Loucy (cell line): ENCODE measurements at regions not wholly inside any gene's neighbourhood (a gene's known extent, or its start where the extent isn't known, plus 50 kb on each side); places are given as distances from the start of the nearest gene placed in this dataset.

Source experiments
- H2AFZ ChIP-seq: fragments of 200-600 bp; sonication (generic); 2 replicates; pipeline ENCODE4 v1.6.0; 2016; ENCODE audit warnings: antibody characterized with exemption, mild to moderate bottlenecking, low read length, moderate library complexity
- H3F3A ChIP-seq: fragments of 200-600 bp; 2 replicates; pipeline ENCODE4 v1.6.0; 2016; ENCODE audit warnings: antibody characterized with exemption, low read depth, mild to moderate bottlenecking
- H3K27me3 ChIP-seq: fragments of 200-600 bp; sonication (generic); 2 replicates; pipeline ENCODE4 v1.6.1; 2014; ENCODE audit warnings: low read length, mild to moderate bottlenecking; ENCODE audit not compliant: insufficient read depth, poor library complexity, severe bottlenecking
- H3K36me3 ChIP-seq: fragments of 200-600 bp; sonication (generic); 2 replicates; pipeline ENCODE4 v1.6.1; 2016; ENCODE audit warnings: low read length; ENCODE audit not compliant: insufficient read depth
- H3K4me1 ChIP-seq: fragments of 200-600 bp; sonication (generic); 2 replicates; pipeline ENCODE4 v1.5.1; 2014; ENCODE audit warnings: low read length, mild to moderate bottlenecking; ENCODE audit not compliant: insufficient read depth, poor library complexity, severe bottlenecking
- H3K4me2 ChIP-seq: fragments of 200-600 bp; sonication (generic); 2 replicates; pipeline ENCODE4 v1.6.0; 2014; ENCODE audit warnings: antibody characterized with exemption, low read length, low read depth, mild to moderate bottlenecking; ENCODE audit not compliant: poor library complexity, severe bottlenecking
- H3K4me3 ChIP-seq: fragments of 200-600 bp; sonication (generic); 2 replicates; pipeline ENCODE4 v1.5.1; 2014; ENCODE audit warnings: low read length, mild to moderate bottlenecking, mixed read lengths; ENCODE audit not compliant: poor library complexity, severe bottlenecking
- H3K79me2 ChIP-seq: fragments of 200-600 bp; sonication (generic); 2 replicates; pipeline ENCODE4 v1.6.1; 2014; ENCODE audit warnings: low read length; ENCODE audit not compliant: insufficient read depth
- H3K9ac ChIP-seq: fragments of 200-600 bp; sonication (generic); 2 replicates; pipeline ENCODE4 v1.6.0; 2014; ENCODE audit warnings: mild to moderate bottlenecking, low read depth, low read length, moderate library complexity; ENCODE audit not compliant: poor library complexity, severe bottlenecking
- H3K9me2 ChIP-seq: fragments of 200-600 bp; sonication (generic); replicated peaks from 2 replicates; pipeline ENCODE4 v1.6.1; 2016; ENCODE audit warnings: low read depth, low read length, mixed read lengths
- H3K9me3 ChIP-seq: fragments of 200-600 bp; sonication (generic); 2 replicates; pipeline ENCODE4 v1.6.1; 2014; ENCODE audit warnings: mild to moderate bottlenecking, antibody characterized with exemption, low read length, low read depth; ENCODE audit not compliant: insufficient read depth
- H4K20me1 ChIP-seq: fragments of 200-600 bp; sonication (generic); 2 replicates; pipeline ENCODE4 v1.6.0; 2014; ENCODE audit warnings: antibody characterized with exemption, low read length, mild to moderate bottlenecking; ENCODE audit not compliant: insufficient read depth, poor library complexity, severe bottlenecking
- EZH2phosphoT487 ChIP-seq: fragments of 200-600 bp; IDR thresholded peaks from 2 replicates; pipeline ENCODE4 v1.6.1; 2018; ENCODE audit warnings: antibody characterized with exemption, mild to moderate bottlenecking, moderate library complexity, borderline replicate concordance
- TF ChIP-seq, protein P1 (sequence below): fragments of 200-600 bp; sonication (generic); conservative IDR thresholded peaks from 2 replicates; pipeline ENCODE4 v1.5.1; 2014; ENCODE audit warnings: mild to moderate bottlenecking, antibody characterized with exemption, low read length

DNA sequence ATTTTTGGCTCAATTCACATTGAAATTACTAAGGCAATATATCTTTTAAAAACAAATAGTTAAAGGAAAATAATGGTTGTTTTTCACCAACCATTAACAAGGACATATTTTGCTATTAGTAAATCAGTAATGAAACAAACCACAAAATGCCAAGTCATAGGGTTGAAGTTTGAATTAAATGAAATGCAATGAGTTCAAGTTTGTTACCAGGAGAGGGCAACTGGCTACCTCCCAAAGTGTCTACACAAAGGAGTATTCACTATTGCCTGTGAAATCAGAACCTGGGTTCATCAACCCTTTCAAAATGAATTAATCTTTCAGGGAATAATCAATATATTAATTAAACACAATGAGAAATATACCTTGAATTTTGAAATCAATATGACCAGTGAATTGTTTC is 138.4 kb upstream of the DMRTA1 start:
- Histone ChIP-seq H4K20me1 (no peaks in the 10 kb centered on the region), H3K9ac (no peak overlapping the region), H3K4me3 (no peak overlapping the region), H3K9me2 (no peaks in the 10 kb centered on the region), H3K27me3 (no peaks in the 10 kb centered on the region), H2AFZ (no peak overlapping the region), H3F3A (no peaks in the 10 kb centered on the region), H3K9me3 (no peaks in the 10 kb centered on the region), H3K79me2 (no peaks in the 10 kb centered on the region), H3K36me3 (no peaks in the 10 kb centered on the region), H3K4me2 (no peak overlapping the region), H3K4me1 (no peaks in the 10 kb centered on the region)
- TF ChIP-seq, protein P1, sequence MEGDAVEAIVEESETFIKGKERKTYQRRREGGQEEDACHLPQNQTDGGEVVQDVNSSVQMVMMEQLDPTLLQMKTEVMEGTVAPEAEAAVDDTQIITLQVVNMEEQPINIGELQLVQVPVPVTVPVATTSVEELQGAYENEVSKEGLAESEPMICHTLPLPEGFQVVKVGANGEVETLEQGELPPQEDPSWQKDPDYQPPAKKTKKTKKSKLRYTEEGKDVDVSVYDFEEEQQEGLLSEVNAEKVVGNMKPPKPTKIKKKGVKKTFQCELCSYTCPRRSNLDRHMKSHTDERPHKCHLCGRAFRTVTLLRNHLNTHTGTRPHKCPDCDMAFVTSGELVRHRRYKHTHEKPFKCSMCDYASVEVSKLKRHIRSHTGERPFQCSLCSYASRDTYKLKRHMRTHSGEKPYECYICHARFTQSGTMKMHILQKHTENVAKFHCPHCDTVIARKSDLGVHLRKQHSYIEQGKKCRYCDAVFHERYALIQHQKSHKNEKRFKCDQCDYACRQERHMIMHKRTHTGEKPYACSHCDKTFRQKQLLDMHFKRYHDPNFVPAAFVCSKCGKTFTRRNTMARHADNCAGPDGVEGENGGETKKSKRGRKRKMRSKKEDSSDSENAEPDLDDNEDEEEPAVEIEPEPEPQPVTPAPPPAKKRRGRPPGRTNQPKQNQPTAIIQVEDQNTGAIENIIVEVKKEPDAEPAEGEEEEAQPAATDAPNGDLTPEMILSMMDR: no peak
- no peak for TF ChIP-seq EZH2phosphoT487

- Histone ChIP-seq H3K9ac (no peak overlapping the region), H3F3A (no peaks in the 10 kb centered on the region), H2AFZ (no peak overlapping the region), H4K20me1 (no peaks in the 10 kb centered on the region), H3K36me3 (no peaks in the 10 kb centered on the region), H3K9me3 (no peaks in the 10 kb centered on the region), H3K9me2 (no peaks in the 10 kb centered on the region), H3K4me2 (no peak overlapping the region), H3K4me1 (no peaks in the 10 kb centered on the region), H3K79me2 (no peaks in the 10 kb centered on the region), H3K27me3 (no peaks in the 10 kb centered on the region), H3K4me3 (no peak overlapping the region)
- no peak for TF ChIP-seq EZH2phosphoT487
- TF ChIP-seq, protein P1: no peak
These were observed 130.0 kb upstream of the DMRTA1 start for GRCh38 chr9:22316645-22317044.

DNA sequence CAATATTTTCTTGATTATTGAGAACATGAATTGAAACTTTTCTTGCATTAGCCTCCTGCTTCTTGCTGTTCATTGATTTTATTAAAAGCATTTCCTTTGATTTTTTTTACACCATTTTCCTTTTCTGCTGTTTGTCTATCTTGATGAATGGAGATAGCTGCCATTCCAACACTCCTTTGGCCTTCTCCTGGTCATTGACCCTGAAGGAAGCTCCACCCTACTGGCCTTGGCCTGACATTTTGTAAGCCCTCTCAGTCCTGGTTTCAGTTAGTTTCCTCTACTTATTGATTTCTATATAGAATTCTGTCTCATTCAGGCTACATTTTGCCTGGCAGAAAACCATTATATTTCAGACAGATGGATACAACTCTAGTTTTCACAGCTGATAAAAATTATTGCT is 115.1 kb upstream of the DMRTA1 start:
- no peaks in the 10 kb centered on the region for H3F3A ChIP-seq
- H3K36me3 ChIP-seq: no peaks in the 10 kb centered on the region
- H3K4me3 ChIP-seq: no peak overlapping the region
- no peaks in the 10 kb centered on the region for H3K79me2 ChIP-seq
- no peaks in the 10 kb centered on the region for H3K9me3 ChIP-seq
- no peaks in the 10 kb centered on the region for H3K9me2 ChIP-seq
- H4K20me1 ChIP-seq: no peaks in the 10 kb centered on the region
- H3K4me1 ChIP-seq: no peaks in the 10 kb centered on the region
- H3K9ac ChIP-seq: no peak overlapping the region
- no peaks in the 10 kb centered on the region for H3K27me3 ChIP-seq
- H2AFZ ChIP-seq: no peak overlapping the region
- no peak overlapping the region for H3K4me2 ChIP-seq
- TF ChIP-seq, protein P1: no peak
- no peak for TF ChIP-seq EZH2phosphoT487
